Glomerular visceral epithelial cell (primary cell): ENCODE measurements at regions not wholly inside any gene's neighbourhood (a gene's known extent, or its start where the extent isn't known, plus 50 kb on each side); places are given as distances from the start of the nearest gene placed in this dataset.

Experiments
- DNase-seq: peaks from one replicate; pipeline ENCODE4 v3.0.0-alpha.2; 2016; ENCODE audit errors: extremely low spot score

- no peak for DNase-seq
Observed at GRCh38 chr5:51908215-51908614, 525.0 kb downstream of the ISL1 start.

DNA sequence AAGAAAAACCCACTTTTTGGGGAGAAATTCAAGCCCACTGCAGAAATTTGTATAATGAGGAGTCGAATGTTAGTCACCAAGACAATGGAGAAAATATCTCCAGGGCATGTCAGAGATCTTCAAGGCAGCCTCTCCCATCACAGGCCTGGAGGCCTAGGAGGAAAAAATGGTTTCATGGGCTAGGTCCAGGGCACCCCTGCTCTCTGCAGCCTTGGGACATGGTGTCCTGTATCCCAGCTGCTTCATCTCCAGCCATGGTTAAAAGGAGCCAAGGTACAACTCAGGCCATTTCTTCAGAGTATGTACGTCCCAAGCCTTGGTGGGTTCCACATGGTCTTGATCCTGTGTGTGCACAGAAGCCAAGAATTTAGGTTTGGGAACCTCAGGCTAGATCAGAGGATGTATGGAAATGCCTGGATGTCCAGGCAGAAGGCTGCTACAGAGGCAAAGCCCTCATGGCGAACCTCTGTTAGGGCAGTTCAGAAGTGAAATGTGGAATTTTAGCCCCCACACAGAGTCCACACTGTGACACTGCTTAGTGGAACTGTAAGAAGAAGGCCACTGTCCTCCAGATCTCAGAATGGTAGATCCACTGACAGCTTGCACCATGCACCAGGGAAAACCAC is 561.4 kb downstream of the ISL1 start:
- DNase-seq: no peak

GRCh38 chr5:51958473-51958872 is 575.2 kb downstream of the ISL1 start:
- DNase-seq: no peak

DNA sequence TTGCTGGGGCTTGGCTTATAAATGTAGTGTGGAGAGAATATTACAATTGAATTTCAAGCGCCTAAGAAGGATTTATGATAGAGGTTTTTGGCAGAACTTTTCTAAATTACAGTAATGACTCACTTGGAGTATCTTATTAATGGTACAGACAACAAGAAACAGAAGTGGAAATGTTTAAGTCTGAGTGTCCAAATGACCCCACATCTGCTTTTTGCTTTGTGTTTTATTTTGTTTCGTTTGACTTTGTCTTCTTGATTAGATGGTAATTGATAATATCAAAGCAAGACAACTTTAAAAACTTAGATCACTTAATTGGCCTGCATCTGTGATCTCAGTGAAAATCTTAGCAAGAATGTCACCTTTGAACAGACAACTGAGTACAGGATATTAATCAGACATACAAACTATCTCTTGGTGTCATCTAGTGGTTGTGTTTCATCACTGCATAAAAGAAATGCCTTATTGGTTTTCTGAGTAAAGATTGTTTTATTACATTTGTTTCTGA is 577.4 kb downstream of the ISL1 start:
- peak; percentile 32 for DNase-seq

- no peak for DNase-seq
Observed at GRCh38 chr5:51961154-51961562, 577.9 kb downstream of the ISL1 start.

- no peak for DNase-seq
Observed at GRCh38 chr5:51968756-51969155, 585.5 kb downstream of the ISL1 start.

DNA sequence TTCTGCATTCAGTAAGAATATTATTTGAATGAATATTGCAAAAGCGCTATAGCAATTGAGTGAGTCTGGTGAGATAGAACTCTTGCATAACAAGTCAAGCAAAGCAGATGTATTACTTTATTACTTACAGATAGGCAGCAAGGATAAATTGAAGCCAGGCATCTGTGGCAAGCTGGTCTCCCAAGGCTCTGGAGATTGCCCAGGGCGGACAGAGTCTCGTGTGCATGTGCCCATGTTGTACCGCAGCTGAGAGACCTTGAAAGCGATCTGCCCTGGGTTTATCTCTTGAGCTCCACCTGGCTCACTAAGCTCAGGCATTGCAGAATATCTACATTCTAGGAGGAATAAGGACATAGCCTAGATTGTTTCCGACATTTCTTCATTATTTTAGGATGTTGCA is 591.6 kb downstream of the ISL1 start:
- DNase-seq: no peak

GRCh38 chr5:51977014-51977413 is 593.8 kb downstream of the ISL1 start:
- DNase-seq: peak; percentile 8

DNA sequence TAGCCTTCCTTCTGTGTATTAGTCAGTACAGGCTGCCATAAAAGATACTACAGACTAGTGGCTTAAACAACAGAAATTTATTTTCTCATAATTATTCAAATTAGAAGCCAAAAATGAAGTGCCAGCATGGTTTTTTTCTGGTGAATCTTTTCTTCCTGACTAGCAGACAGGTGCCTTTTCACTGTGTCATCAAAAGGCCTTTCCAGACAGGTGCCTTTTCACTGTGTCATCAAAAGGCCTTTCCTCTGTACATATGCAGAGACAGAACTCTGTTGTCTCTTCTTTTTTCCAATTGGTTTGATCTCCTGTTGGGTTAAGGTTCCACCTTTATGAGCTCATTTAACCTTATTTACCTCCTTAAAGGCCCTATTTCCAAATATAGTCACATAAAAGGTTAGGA is 599.9 kb downstream of the ISL1 start:
- no peak for DNase-seq

GRCh38 chr5:51986733-51987132 is 603.5 kb downstream of the ISL1 start:
- DNase-seq: no peak

DNA sequence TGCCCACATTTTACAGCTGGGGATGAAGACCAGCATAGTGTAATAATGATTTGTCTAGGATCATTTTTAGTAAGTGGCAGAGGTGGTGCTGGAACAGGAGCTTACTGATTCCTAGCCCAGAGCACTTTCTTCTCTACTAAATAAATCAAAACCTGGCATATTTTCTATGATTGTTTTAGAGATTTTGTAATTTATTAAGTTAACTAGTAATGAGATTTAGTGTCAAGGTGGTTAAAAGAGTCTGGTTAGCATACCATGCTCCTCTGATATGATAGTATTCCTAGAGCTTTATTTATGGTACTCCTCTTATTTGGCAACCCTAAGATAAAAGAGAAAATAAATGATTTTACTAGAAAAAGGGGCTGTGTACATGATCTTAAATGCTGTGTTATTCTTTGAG is 604.0 kb downstream of the ISL1 start:
- no peak for DNase-seq

GRCh38 chr5:51987669-51988209 is 604.5 kb downstream of the ISL1 start:
- DNase-seq: no peak

DNA sequence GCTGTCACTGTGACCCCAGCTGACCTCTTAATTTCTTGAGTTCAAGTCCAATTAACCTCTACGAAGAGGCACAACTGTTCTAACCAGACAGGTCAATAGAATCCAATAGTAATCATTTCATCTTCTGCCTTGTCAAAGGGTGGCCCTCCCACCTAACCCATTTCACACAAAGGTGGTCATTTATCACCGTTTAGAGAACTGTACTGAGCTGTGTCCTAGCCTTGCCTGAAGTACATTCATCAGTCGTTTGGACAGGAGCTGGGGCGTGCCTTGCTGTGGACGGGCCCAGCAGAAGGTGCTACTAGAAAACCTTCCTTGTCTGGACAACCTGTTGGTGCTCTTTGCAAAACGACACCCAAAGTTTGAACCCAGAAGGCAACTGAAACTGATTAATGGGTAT is 605.4 kb downstream of the ISL1 start:
- no peak for DNase-seq

DNA sequence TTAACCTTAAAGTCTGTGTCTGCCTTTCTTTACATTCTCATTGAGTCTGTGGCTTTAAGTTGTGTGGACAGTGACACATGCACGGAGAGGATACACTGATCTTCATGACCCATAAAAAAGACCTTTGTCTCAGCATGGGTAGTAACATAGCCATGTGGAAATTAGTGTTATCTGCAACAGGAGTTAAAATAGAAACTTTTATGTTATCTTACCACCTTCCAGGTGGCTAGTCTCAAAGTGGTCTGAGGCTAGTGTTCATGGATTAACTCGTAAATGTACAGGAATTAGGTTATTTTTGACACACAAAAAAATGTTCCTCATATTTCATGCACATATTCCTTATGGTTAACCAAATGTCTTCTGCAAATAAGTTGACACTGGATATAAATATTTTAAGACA is 607.0 kb downstream of the ISL1 start:
- no peak for DNase-seq

- no peak for DNase-seq
Observed at GRCh38 chr5:51990661-51991180, 607.5 kb downstream of the ISL1 start.

DNA sequence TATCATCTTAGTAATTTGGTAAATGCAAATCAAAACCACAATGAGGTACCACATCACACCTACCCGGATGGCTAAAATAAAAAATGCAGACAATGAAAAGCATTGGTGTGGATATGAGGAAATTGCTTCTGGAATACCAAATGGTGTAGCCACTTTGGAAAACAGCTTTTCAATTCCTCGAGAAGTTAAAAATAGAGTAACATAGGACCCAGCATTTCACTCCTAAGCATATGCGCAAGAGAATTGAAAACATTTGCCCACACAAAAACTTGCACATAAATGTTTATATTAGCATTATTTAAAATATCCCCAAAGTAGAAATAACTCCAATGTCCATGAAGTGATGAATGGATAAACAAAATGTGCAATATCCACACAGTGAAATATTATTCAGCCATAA is 608.7 kb downstream of the ISL1 start:
- DNase-seq: no peak

- DNase-seq: no peak
Observed at GRCh38 chr5:51995773-51996306, 612.6 kb downstream of the ISL1 start.

- no peak for DNase-seq
Observed at GRCh38 chr5:51996356-51996861, 613.2 kb downstream of the ISL1 start.

DNA sequence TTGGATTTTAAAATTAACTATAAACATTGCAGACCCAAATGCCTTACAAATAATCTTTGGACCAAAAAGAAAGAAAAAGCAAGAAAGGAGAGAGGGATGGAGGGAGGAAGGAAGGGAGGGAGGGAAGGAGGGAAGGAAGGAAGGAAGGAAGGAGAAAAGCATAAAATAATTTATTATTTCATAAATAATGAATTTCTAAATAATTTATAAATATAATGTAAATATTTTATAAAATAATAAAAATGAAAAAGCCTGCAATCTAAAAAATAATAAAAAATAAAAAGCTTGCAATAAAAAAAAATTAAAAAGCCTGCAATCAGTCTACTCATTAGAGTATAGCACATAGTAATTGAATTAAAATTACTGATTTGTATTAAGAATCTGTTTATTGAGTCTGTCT is 614.3 kb downstream of the ISL1 start:
- no peak for DNase-seq

- no peak for DNase-seq
Observed at GRCh38 chr5:51997949-51998348, 614.7 kb downstream of the ISL1 start.

- peak; percentile 52 for DNase-seq
Observed at GRCh38 chr5:52007230-52007858, 624.1 kb downstream of the ISL1 start.

DNA sequence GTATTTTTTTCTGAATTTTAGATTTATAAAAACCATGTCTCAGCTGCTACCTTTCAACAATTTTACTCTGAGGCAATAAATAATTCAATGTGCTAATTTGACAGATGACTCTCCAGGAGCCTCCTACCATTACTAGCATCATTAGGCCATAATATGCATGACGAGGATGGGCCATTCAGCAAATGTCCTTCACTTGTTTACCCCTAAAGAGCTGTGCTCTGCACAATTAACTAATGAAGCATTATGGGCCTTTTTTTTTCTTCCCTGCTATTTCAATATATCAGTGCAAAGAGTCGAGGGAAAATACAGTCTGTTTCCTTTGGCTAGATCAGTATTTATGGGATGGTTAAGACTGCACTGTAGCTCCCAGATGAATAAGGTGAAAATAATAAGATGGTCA is 627.2 kb downstream of the ISL1 start:
- DNase-seq: no peak

GRCh38 chr5:52013523-52013922 is 630.3 kb downstream of the ISL1 start:
- DNase-seq: no peak
